MCF 10A (cell line): ENCODE measurements at regions not wholly inside any gene's neighbourhood (a gene's known extent, or its start where the extent isn't known, plus 50 kb on each side); places are given as distances from the start of the nearest gene placed in this dataset.

Experiments used
- BruUV-seq: library from RNA; stranded (reverse); fragments of 400-500 nt; replicated peaks from 2 replicates; lab custom pipeline; 2021; lab: Mats Ljungman, UMichigan
- CTCF ChIA-PET: fragments of 300-600 bp; sonication (Branson Sonifier 250); formaldehyde crosslinking; extraction: SDS; loops from one replicate; lab custom pipeline; 2021; ENCODE audit warnings: antibody characterized with exemption, inconsistent platforms; lab: Yijun Ruan, JAX
- POLR2A ChIA-PET: fragments of 300-600, 350-650 bp; sonication (Branson Sonifier 250); formaldehyde crosslinking; extraction: SDS; loops from one replicate; lab custom pipeline; 2020; ENCODE audit warnings: antibody characterized with exemption, inconsistent platforms; lab: Yijun Ruan, JAX
- DNase-seq: peaks from one replicate; pipeline ENCODE4 v3.0.0-alpha.2; 2018; ENCODE audit not compliant: unreplicated experiment
- H3K27ac Mint-ChIP-seq: one replicate; pipeline ENCODE4 v1.8.0; 2022; ENCODE audit warnings: mild to moderate bottlenecking, low read depth, mixed read lengths; ENCODE audit not compliant: unreplicated experiment
- H3K27me3 Mint-ChIP-seq: one replicate; pipeline ENCODE4 v1.8.0; 2022; ENCODE audit warnings: mixed read lengths; ENCODE audit not compliant: insufficient read depth, unreplicated experiment
- H3K36me3 Mint-ChIP-seq: one replicate; pipeline ENCODE4 v1.8.0; 2022; ENCODE audit warnings: mild to moderate bottlenecking, moderate library complexity, mixed read lengths; ENCODE audit not compliant: insufficient read depth, unreplicated experiment
- H3K4me1 Mint-ChIP-seq: one replicate; pipeline ENCODE4 v1.8.0; 2022; ENCODE audit warnings: mixed read lengths; ENCODE audit not compliant: insufficient read depth, unreplicated experiment
- H3K4me3 Mint-ChIP-seq: one replicate; pipeline ENCODE4 v1.8.0; 2022; ENCODE audit warnings: mild to moderate bottlenecking, moderate library complexity, mixed read lengths; ENCODE audit not compliant: unreplicated experiment
- H3K9me3 Mint-ChIP-seq: one replicate; pipeline ENCODE4 v1.8.0; 2022; ENCODE audit warnings: mixed read lengths; ENCODE audit not compliant: unreplicated experiment
- intact Hi-C: fragments of 100-400 bp; cut with micrococcal nuclease; formaldehyde crosslinking; loops from 2 replicates; pipeline ENCODE4 v1.14.1; 2022
- TF ChIP-seq, protein P1 (sequence below): fragments of 200-600 bp; IDR thresholded peaks from one replicate; pipeline ENCODE4 v1.8.0; 2022; ENCODE audit warnings: antibody characterized with exemption, mild to moderate bottlenecking; ENCODE audit not compliant: unreplicated experiment

GRCh38 chr13:86841264-86841663 is 829.9 kb upstream of the SLITRK5 start:
- no peaks in the 10 kb centered on the region for H3K27me3 Mint-ChIP-seq
- no TSS peak for BruUV-seq
- ChIA-PET POLR2A (no interaction called here), CTCF (interaction anchor here (0.5 to 0.9 kb wide), 2 partner anchors 20 to 28 kb away, joined by 3 to 4 read pairs; no protein-coding TSS in a partner anchor)
- no peaks in the 10 kb centered on the region for H3K36me3 Mint-ChIP-seq
- H3K27ac Mint-ChIP-seq = no peak overlapping the region
- no peak overlapping the region for H3K4me3 Mint-ChIP-seq
- H3K4me1 Mint-ChIP-seq = no peaks in the 10 kb centered on the region
- no peaks in the 10 kb centered on the region for H3K9me3 Mint-ChIP-seq
- TF ChIP-seq, protein P1, sequence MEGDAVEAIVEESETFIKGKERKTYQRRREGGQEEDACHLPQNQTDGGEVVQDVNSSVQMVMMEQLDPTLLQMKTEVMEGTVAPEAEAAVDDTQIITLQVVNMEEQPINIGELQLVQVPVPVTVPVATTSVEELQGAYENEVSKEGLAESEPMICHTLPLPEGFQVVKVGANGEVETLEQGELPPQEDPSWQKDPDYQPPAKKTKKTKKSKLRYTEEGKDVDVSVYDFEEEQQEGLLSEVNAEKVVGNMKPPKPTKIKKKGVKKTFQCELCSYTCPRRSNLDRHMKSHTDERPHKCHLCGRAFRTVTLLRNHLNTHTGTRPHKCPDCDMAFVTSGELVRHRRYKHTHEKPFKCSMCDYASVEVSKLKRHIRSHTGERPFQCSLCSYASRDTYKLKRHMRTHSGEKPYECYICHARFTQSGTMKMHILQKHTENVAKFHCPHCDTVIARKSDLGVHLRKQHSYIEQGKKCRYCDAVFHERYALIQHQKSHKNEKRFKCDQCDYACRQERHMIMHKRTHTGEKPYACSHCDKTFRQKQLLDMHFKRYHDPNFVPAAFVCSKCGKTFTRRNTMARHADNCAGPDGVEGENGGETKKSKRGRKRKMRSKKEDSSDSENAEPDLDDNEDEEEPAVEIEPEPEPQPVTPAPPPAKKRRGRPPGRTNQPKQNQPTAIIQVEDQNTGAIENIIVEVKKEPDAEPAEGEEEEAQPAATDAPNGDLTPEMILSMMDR = no peak
- intact Hi-C loops = no loop called here
- no peak for DNase-seq

DNA sequence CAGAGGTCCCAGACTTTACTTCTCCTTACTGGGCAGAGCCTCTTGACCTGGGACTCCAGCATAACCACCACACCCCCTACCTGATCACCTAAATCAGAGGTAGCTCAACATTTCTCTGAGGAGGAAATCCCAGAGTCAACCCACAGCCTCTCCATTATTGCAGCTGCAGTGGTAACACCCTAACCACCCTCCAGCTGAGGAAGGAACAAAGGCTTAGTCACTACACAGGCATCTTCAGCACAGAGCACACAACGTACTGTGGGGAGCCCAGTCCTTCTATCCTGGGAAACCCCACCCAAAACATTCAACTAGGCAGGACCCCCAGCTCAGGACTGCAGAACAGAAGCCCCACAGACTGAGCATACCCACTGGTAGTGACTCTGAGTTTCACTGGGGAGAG is 824.7 kb upstream of the SLITRK5 start:
- Mint-ChIP-seq H3K4me1 (no peaks in the 10 kb centered on the region), H3K4me3 (no peak overlapping the region), H3K27me3 (no peaks in the 10 kb centered on the region), H3K36me3 (no peaks in the 10 kb centered on the region), H3K27ac (no peak overlapping the region), H3K9me3 (no peaks in the 10 kb centered on the region)
- intact Hi-C loops = no loop called here
- no TSS peak for BruUV-seq
- TF ChIP-seq, protein P1 = no peak
- CTCF ChIA-PET = interaction anchor here (0.6 to 1.1 kb wide), 5 partner anchors 23 to 879 kb away, joined by 3 to 4 read pairs (median 3); no protein-coding TSS in a partner anchor
- POLR2A ChIA-PET = no interaction called here
- DNase-seq = no peak

DNA sequence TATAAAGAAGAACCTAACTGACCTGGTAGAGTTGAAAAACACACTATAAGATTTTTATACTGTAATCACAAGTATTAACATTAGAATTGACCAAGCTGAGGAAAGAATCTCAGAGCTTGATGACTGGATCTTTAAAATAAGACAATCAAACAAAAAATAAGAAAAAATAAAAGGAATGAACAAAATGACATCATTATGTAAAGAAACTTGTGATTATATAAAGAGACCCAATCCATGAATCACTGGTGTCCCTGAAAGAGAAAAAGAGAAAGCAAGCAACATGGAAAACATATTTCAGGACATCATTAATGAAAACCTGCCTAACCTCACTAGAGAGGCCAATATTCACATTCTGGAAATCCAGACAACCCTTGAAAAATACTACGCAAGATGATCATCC is 822.5 kb upstream of the SLITRK5 start:
- TF ChIP-seq, protein P1 = no peak
- ChIA-PET CTCF (interaction anchor here (0.8 to 1.0 kb wide), 2 partner anchors 18 to 426 kb away, joined by 3 read pairs; no protein-coding TSS in a partner anchor), POLR2A (interaction anchor here (0.6 kb wide), 1 partner anchor 437 kb away, joined by 3 read pairs; no protein-coding TSS in a partner anchor)

GRCh38 chr13:86856991-86857390 is 814.2 kb upstream of the SLITRK5 start:
- no peaks in the 10 kb centered on the region for H3K27me3 Mint-ChIP-seq
- H3K27ac Mint-ChIP-seq = no peak overlapping the region
- ChIA-PET POLR2A (no interaction called here), CTCF (interaction anchor here (0.6 to 1.4 kb wide), 4 partner anchors 13 to 728 kb away, joined by 4 read pairs; no protein-coding TSS in a partner anchor)
- no peaks in the 10 kb centered on the region for H3K9me3 Mint-ChIP-seq
- H3K4me3 Mint-ChIP-seq = no peak overlapping the region
- TF ChIP-seq, protein P1 = no peak
- DNase-seq = peak; percentile 23
- intact Hi-C loops = no loop called here
- no TSS peak for BruUV-seq
- H3K36me3 Mint-ChIP-seq = no peaks in the 10 kb centered on the region
- H3K4me1 Mint-ChIP-seq = no peaks in the 10 kb centered on the region

More for the DNA sequence above, 822.5 kb upstream of the SLITRK5 start:
- no peak for DNase-seq
- no peaks in the 10 kb centered on the region for H3K36me3 Mint-ChIP-seq
- BruUV-seq = no TSS peak
- H3K4me3 Mint-ChIP-seq = no peak overlapping the region
- no peaks in the 10 kb centered on the region for H3K9me3 Mint-ChIP-seq
- no peaks in the 10 kb centered on the region for H3K4me1 Mint-ChIP-seq
- no peak overlapping the region for H3K27ac Mint-ChIP-seq
- intact Hi-C loops = no loop called here
- H3K27me3 Mint-ChIP-seq = no peaks in the 10 kb centered on the region
